ENCODE measurements at regions not wholly inside any gene's neighbourhood (a gene's known extent, or its start where the extent isn't known, plus 50 kb on each side); places are given as distances from the start of the nearest gene placed in this dataset.

DNA sequence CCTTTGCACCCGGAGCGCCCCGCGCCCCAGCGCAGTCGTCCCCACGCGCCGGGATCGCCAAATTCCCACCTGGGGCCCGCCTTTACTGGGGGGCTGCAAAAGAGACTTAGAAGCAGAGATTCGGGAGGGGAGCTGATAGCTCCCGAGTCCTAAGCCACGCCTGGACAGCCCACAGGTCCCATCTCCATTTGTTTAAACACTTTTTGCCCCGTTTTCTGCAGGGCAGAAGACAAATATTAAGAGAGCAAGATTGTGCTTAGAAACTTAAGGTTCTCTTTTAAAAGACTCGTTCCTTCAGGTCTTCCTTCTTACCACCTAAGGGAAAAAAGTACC lies 299.1 kb upstream of the NFE2L3 start:
- peaks cover 49% of the 10 kb centered on the region for H3K27me3 Mint-ChIP-seq
- no peak overlapping the region for H3K27ac Mint-ChIP-seq
- H3K9me3 Mint-ChIP-seq: no peaks in the 10 kb centered on the region
- H3K4me3 Mint-ChIP-seq: peak overlapping the region; percentile 52
- H3K4me1 Mint-ChIP-seq: peaks cover 21% of the 10 kb centered on the region
- no peaks in the 10 kb centered on the region for H3K36me3 Mint-ChIP-seq

GRCh38 chr7:25853314-25853713 lies 298.7 kb upstream of the NFE2L3 start:
- Mint-ChIP-seq H3K4me3 (peak overlapping the region; percentile 52), H3K27me3 (peaks cover 49% of the 10 kb centered on the region), H3K4me1 (peaks cover 21% of the 10 kb centered on the region)

GRCh38 chr7:25854059-25854458 lies 297.9 kb upstream of the NFE2L3 start:
- Mint-ChIP-seq H3K27me3 (peaks cover 53% of the 10 kb centered on the region), H3K4me3 (no peak overlapping the region), H3K36me3 (no peaks in the 10 kb centered on the region), H3K27ac (peak overlapping the region; percentile 77), H3K4me1 (peaks cover 21% of the 10 kb centered on the region), H3K9me3 (no peaks in the 10 kb centered on the region)

More at GRCh38 chr7:25853314-25853713, 298.7 kb upstream of the NFE2L3 start:
- Mint-ChIP-seq H3K9me3 (no peaks in the 10 kb centered on the region), H3K27ac (no peak overlapping the region), H3K36me3 (no peaks in the 10 kb centered on the region)

- Mint-ChIP-seq H3K27ac (peak overlapping the region; percentile 19), H3K36me3 (no peaks in the 10 kb centered on the region), H3K9me3 (peaks cover under 1% of the 10 kb centered on the region), H3K4me3 (no peak overlapping the region), H3K27me3 (peaks cover 54% of the 10 kb centered on the region), H3K4me1 (peaks cover 21% of the 10 kb centered on the region)
Observed at GRCh38 chr7:25854608-25855497, 297.1 kb upstream of the NFE2L3 start.

DNA sequence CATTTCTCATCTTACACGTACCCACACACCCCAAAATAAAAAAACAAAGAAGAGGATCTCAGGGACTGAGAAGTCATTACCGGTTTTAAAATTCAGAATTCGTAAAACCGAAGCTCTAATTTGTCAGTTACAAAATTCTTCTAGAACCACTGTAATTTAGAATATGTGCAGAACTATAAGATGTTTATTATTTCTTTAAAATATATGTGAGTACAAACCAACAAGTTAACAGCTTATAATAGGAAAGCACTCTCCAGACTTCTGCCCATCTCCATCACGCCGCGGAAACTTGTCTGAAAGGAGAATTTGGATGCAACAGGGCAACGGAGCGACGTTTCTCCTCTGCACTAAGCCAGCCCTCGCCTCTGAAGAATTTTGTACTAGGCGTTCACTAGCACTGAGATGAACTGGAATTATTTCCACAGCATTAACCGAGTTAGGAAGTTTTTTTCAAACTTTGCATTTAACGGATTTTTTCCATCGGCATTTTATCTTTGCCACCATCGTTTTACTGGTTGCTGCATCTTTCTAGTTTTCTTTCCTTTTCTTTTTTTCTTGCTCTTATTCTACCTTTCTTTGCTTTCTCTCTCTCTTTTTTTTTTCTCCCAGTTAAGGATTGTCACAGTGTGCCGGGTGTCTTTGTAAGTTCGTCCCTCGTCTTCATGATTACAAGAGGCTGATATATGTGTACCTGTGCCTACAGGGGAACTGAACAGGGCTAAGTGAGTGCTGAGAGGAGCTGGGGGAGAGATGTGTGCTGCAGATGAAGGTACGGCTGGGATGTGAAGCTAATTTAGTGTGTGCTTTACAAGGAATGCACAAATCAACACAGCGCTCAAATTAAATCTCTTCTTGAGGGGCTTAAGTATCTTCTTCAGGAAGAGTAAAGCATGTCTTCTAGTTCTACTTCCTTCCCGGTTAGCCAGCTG lies 295.9 kb upstream of the NFE2L3 start:
- peaks cover 5% of the 10 kb centered on the region for H3K9me3 Mint-ChIP-seq

GRCh38 chr7:25857376-25858067 lies 294.5 kb upstream of the NFE2L3 start:
- Mint-ChIP-seq H3K27ac (no peak overlapping the region), H3K27me3 (peaks cover 56% of the 10 kb centered on the region), H3K4me3 (no peak overlapping the region), H3K36me3 (peaks cover 6% of the 10 kb centered on the region), H3K4me1 (peaks cover 23% of the 10 kb centered on the region), H3K9me3 (peaks cover 13% of the 10 kb centered on the region)

More for the DNA sequence above, 295.9 kb upstream of the NFE2L3 start:
- H3K27ac Mint-ChIP-seq: no peak overlapping the region
- H3K27me3 Mint-ChIP-seq: peaks cover 54% of the 10 kb centered on the region
- peaks cover 2% of the 10 kb centered on the region for H3K36me3 Mint-ChIP-seq
- H3K4me1 Mint-ChIP-seq: peaks cover 21% of the 10 kb centered on the region
- no peak overlapping the region for H3K4me3 Mint-ChIP-seq

DNA sequence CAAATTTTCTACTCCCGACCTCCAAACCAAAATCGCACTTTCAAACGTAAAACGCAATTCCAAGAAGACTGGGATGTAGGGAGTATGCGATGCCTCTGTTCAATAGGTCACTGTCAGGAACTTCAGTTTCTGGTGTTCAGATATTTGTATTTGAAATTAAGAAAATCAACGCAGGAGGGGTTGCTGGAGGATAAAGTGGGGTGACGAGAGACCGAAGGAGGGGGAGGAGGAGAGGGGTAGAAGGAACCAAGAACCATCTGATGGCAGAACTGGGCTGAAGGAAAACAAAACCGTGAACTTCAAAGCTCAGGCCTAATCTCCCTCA lies 293.8 kb upstream of the NFE2L3 start:
- Mint-ChIP-seq H3K36me3 (peaks cover 7% of the 10 kb centered on the region), H3K4me3 (no peak overlapping the region), H3K27me3 (peaks cover 60% of the 10 kb centered on the region), H3K9me3 (peaks cover 13% of the 10 kb centered on the region), H3K27ac (no peak overlapping the region), H3K4me1 (peaks cover 24% of the 10 kb centered on the region)

DNA sequence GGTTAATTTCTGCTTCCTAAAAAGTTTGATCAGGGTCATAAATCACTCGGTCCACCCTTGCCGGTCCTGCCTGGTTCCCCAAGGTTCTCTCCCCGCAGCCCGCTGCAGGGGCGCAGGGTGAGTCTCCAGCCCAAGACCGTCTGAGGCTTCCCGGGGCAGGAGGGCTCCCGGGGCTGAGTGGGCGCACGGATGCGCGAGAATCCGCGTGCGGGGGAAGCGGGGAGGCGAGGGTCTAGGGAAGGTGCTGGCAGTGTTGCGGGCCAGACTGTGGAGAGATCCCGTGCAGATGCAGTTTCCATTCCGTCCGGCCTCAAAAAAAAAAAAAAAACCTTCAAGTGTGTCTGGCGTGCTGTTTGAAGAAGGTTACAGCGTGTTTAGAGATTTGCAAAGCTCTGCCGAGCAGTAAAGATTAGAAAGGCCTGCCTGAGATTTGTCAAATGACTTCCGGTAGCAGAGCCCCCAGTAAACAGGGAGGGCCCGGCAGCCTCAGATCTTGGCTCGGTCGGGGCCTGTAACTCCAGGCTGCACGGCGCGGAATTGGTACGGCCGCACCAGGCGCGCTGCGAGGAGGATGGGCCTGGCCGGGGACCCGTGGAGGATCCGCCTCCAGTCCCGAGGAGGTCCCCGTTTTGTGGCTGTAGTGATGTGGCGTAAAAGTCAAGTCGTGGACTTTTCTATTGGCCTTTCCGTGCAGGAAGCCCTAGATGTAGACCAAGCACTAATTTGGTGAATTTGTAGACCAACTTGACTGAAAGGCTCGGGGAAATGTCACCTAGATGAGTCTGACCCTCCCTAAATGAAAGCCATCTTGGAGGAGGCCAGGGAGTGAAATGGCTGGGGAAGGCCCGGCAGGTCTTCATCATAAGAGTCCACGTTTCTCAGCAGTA lies 293.2 kb upstream of the NFE2L3 start:
- peaks cover 18% of the 10 kb centered on the region for H3K4me1 Mint-ChIP-seq

GRCh38 chr7:25859412-25860274 lies 292.4 kb upstream of the NFE2L3 start:
- H3K27ac Mint-ChIP-seq: peak overlapping the region; percentile 92
- H3K27me3 Mint-ChIP-seq: peaks cover 57% of the 10 kb centered on the region
- peaks cover 13% of the 10 kb centered on the region for H3K9me3 Mint-ChIP-seq
- H3K4me1 Mint-ChIP-seq: peaks cover 15% of the 10 kb centered on the region
- H3K36me3 Mint-ChIP-seq: peaks cover 7% of the 10 kb centered on the region
- peak overlapping the region; percentile 30 for H3K4me3 Mint-ChIP-seq

More for the DNA sequence above, 293.2 kb upstream of the NFE2L3 start:
- Mint-ChIP-seq H3K36me3 (peaks cover 7% of the 10 kb centered on the region), H3K27me3 (peaks cover 59% of the 10 kb centered on the region), H3K4me3 (no peak overlapping the region), H3K9me3 (peaks cover 13% of the 10 kb centered on the region), H3K27ac (peak overlapping the region; percentile 92)

- peaks cover 57% of the 10 kb centered on the region for H3K27me3 Mint-ChIP-seq
- peak overlapping the region; percentile 30 for H3K4me3 Mint-ChIP-seq
- peak overlapping the region; percentile 92 for H3K27ac Mint-ChIP-seq
- H3K36me3 Mint-ChIP-seq: peaks cover 7% of the 10 kb centered on the region
- H3K9me3 Mint-ChIP-seq: peaks cover 13% of the 10 kb centered on the region
- H3K4me1 Mint-ChIP-seq: peaks cover 15% of the 10 kb centered on the region
Observed at GRCh38 chr7:25860275-25861163, 291.5 kb upstream of the NFE2L3 start.

DNA sequence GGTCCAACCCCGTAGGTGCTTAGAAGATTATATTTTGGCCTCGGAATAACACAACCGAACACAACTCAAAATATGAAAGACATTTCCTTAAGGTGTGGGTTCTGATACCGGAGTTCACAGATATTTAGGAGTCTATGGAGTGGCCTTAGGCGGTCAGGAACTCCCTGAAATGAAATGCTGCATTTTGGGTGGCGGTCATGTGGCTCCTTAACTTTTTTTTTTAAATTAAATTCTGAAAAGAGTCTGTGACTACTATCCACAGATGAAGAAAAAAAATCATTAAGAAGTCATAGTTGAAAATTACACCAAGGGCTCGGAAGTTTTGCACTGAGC lies 290.9 kb upstream of the NFE2L3 start:
- H3K36me3 Mint-ChIP-seq: peaks cover 7% of the 10 kb centered on the region
- peaks cover 15% of the 10 kb centered on the region for H3K4me1 Mint-ChIP-seq
- peaks cover 13% of the 10 kb centered on the region for H3K9me3 Mint-ChIP-seq
- peaks cover 59% of the 10 kb centered on the region for H3K27me3 Mint-ChIP-seq
- no peak overlapping the region for H3K4me3 Mint-ChIP-seq
- H3K27ac Mint-ChIP-seq: peak overlapping the region; percentile 51

DNA sequence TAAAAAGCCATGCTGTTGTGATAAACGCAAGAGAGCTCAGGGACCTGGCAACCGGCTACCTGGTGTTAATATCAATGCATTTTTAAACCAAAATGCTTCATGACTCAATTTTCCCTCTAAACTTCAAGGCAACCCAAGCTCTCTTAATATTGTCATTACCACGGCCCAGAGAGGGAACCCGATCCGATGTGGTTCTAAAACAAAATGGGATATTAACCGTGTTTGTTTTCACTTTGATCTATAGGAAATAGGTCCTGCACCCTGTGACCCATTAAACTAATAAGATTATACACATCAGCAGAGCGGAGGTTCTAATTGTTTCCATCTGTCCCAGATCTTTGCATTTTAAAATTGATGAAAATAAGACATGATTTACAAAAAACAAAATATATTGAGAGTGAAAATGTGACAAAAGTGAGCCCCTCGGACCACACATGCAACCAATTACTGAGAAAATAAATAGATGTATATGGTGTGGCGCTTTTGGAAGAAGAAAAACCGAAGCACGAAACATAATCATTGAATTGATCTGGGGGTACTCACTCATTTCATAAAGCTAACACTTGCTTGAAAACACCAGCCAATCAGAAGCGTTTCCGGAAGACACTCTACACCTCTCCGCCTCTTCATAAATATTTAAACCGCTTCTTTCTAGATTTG lies 290.3 kb upstream of the NFE2L3 start:
- peak overlapping the region; percentile 60 for H3K4me3 Mint-ChIP-seq
- H3K27ac Mint-ChIP-seq: peak overlapping the region; percentile 81
- H3K36me3 Mint-ChIP-seq: peaks cover 7% of the 10 kb centered on the region
- H3K4me1 Mint-ChIP-seq: peaks cover 15% of the 10 kb centered on the region
- H3K27me3 Mint-ChIP-seq: peaks cover 63% of the 10 kb centered on the region
- peaks cover 13% of the 10 kb centered on the region for H3K9me3 Mint-ChIP-seq

Measured in activated naive CD4-positive, alpha-beta T cell treated with anti-CD3 and anti-CD28 coated beads, Interleukin-2, amount 50 U/mL, for 24 hours (primary cell).